ENCODE measurements at regions not wholly inside any gene's neighbourhood (a gene's known extent, or its start where the extent isn't known, plus 50 kb on each side); places are given as distances from the start of the nearest gene placed in this dataset.
"Not testable (repeated sequence)": the region's sequence is repeated elsewhere in the genome, so short reads cannot be mapped to it uniquely, and the experiment has no call there.

DNA sequence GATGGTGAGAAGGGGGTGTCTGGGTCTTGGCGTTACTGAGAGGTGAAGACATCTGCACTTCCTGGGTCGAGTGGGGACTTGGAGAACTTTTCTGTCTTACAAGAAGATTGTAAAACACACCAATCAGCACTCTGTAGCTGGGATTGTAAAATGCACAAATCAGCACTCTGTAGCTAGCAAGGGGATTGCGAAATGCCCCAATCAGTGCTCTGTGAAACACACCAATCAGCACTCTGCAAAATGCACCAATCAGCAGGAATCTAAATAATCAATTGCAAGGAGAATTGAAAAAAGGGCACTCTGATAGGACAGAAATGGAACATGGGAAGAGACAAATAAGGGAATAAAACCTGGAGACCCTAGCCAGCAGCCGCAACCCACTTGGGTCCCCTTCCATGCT is 376.1 kb upstream of the SFSWAP start:
- DNase-seq (ENCODE audit: low spot score in 2 of 2, unreplicated experiment in 2 of 2) = no peak
- Mint-ChIP-seq H3K4me3 (no peak overlapping the region), H3K36me3 (no peaks in the 10 kb centered on the region), H3K9me3 (peaks cover 6% of the 10 kb centered on the region), H3K4me1 (no peaks in the 10 kb centered on the region), H3K27me3 (ENCODE audit: low read depth) (peaks cover 22% of the 10 kb centered on the region), H3K27ac (no peak overlapping the region)
- TF ChIP-seq, protein P1, sequence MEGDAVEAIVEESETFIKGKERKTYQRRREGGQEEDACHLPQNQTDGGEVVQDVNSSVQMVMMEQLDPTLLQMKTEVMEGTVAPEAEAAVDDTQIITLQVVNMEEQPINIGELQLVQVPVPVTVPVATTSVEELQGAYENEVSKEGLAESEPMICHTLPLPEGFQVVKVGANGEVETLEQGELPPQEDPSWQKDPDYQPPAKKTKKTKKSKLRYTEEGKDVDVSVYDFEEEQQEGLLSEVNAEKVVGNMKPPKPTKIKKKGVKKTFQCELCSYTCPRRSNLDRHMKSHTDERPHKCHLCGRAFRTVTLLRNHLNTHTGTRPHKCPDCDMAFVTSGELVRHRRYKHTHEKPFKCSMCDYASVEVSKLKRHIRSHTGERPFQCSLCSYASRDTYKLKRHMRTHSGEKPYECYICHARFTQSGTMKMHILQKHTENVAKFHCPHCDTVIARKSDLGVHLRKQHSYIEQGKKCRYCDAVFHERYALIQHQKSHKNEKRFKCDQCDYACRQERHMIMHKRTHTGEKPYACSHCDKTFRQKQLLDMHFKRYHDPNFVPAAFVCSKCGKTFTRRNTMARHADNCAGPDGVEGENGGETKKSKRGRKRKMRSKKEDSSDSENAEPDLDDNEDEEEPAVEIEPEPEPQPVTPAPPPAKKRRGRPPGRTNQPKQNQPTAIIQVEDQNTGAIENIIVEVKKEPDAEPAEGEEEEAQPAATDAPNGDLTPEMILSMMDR (IDR thresholded peaks at IDR 0.05; ENCODE audit: unreplicated experiment) = no peak

DNA sequence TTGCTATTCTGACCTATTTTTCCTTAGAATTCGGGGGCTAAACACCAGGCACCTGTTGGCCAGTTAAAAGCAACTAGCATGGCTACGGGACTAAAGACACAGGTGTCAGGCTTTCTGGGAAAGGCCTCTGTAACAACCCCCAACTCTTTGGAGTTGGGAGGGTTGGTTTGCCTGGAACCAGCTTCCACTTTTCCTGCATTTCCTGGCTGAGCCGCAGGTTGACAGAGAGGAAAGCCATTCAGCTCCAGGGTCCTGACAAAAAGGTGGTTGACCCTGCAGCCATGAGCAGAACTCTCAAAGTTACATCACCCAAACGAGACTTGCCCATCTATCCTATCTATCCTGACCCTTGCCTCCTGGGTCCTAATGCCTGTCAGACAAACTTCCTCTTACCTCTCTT is 375.4 kb upstream of the SFSWAP start:
- H3K4me1 Mint-ChIP-seq = no peaks in the 10 kb centered on the region
- H3K9me3 Mint-ChIP-seq = no peaks in the 10 kb centered on the region
- no peak for DNase-seq (ENCODE audit: low spot score in 2 of 2, unreplicated experiment in 2 of 2)
- no peaks in the 10 kb centered on the region for H3K36me3 Mint-ChIP-seq
- TF ChIP-seq, protein P1 (IDR thresholded peaks at IDR 0.05; ENCODE audit: unreplicated experiment) = no peak
- no peak overlapping the region for H3K4me3 Mint-ChIP-seq
- H3K27me3 Mint-ChIP-seq (ENCODE audit: low read depth) = peaks cover 28% of the 10 kb centered on the region
- H3K27ac Mint-ChIP-seq = no peak overlapping the region

GRCh38 chr12:131337861-131338260 is 373.0 kb upstream of the SFSWAP start:
- H3K36me3 Mint-ChIP-seq; H3K27ac Mint-ChIP-seq; H3K9me3 Mint-ChIP-seq; H3K4me1 Mint-ChIP-seq; DNase-seq (ENCODE audit: low spot score in 2 of 2, unreplicated experiment in 2 of 2); H3K4me3 Mint-ChIP-seq: not testable (repeated sequence)
- peaks cover 29% of the 10 kb centered on the region for H3K27me3 Mint-ChIP-seq (ENCODE audit: low read depth)

GRCh38 chr12:131340616-131341210 is 370.2 kb upstream of the SFSWAP start:
- peaks cover 25% of the 10 kb centered on the region for H3K27me3 Mint-ChIP-seq (ENCODE audit: low read depth)
- no peaks in the 10 kb centered on the region for H3K4me1 Mint-ChIP-seq
- no peak overlapping the region for H3K4me3 Mint-ChIP-seq
- DNase-seq (ENCODE audit: low spot score in 2 of 2, unreplicated experiment in 2 of 2) = no peak
- no peaks in the 10 kb centered on the region for H3K36me3 Mint-ChIP-seq
- TF ChIP-seq, protein P1 (IDR thresholded peaks at IDR 0.05; ENCODE audit: unreplicated experiment) = no peak
- no peaks in the 10 kb centered on the region for H3K9me3 Mint-ChIP-seq
- no peak overlapping the region for H3K27ac Mint-ChIP-seq

DNA sequence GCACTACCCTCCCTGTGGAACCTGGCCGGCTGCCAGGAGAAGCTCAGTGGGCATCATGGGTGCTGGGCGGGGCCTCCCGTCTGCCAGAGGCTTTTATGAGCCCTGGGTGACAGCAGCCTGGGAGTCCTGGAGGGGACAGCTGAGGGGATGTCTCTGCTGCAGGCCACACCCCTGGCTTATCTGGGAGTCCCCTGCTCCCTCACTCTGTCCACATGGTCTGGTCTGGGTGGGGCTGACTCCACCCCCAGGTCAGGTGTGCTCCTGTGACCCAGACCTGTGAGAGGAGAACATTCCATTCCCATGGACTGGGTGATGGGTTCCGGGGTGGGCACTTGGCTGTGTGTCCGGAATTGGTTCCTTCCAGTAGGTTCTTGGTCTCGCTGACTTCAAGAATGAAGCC is 369.3 kb upstream of the SFSWAP start:
- not testable (repeated sequence) for H3K9me3 Mint-ChIP-seq; H3K4me3 Mint-ChIP-seq; H3K4me1 Mint-ChIP-seq; H3K36me3 Mint-ChIP-seq; H3K27ac Mint-ChIP-seq; DNase-seq (ENCODE audit: low spot score in 2 of 2, unreplicated experiment in 2 of 2)
- H3K27me3 Mint-ChIP-seq (ENCODE audit: low read depth) = peaks cover 24% of the 10 kb centered on the region

DNA sequence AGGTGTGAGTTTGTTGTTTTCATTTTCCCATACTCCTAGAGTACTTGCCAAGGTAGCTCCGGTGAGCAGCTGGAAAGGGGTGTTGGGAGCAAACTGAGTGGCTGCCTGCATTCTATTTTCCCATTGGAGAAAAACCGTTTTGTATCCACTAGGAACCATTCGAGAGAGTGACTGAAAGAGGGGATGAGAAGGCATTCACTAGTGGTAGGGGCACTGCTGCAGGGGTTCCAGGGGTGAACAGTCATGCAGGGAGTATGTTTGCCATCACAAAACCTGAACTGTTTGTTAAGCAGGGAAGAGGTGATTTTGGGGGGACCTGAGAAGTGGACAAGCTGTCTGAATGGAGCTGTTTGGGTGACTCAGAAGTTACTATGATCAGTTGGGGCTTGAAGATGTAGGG is 367.5 kb upstream of the SFSWAP start:
- H3K27ac Mint-ChIP-seq; H3K4me3 Mint-ChIP-seq; H3K9me3 Mint-ChIP-seq; DNase-seq (ENCODE audit: low spot score in 2 of 2, unreplicated experiment in 2 of 2); H3K4me1 Mint-ChIP-seq; H3K36me3 Mint-ChIP-seq: not testable (repeated sequence)
- H3K27me3 Mint-ChIP-seq (ENCODE audit: low read depth) = peaks cover 19% of the 10 kb centered on the region

DNA sequence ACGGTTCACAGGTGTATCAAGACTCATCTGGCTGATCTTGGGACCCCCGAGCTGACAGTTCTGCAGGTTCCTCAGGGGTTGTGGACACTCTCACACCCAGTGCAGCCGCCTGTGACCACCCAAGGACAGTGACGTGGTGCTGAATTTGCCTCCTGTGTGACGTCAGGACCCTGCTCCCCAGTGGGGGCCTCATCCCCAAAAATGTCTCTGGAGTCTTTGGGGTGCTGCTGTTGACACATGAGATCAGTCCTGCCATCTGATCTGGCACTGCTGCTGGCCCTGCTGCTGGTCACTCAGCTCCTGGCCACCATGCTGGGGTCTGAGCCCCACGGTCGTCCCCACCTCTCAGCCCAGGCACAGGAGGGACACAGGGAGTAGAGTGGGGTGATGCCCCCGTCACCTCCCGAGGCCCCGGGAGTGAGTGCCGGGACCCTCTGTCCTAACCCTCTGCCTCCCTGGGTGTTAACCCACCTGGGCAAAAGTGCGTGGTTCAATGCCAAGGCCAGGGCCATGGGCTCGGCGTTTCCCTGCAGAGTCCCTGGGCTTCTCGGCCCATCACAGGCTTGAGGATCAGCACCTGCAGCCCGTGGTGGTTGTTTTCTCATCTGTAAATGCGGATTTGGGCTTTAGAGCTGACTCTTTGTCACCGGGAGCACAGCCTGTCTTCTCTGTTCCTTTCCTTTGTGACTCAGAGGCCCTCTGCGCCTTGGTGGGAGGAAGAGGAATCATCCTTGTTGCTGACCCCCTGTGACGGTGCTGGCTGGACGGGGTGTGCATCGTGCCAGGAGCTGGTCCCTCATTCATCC is 366.0 kb upstream of the SFSWAP start:
- Mint-ChIP-seq H3K27me3 (ENCODE audit: low read depth) (peaks cover 15% of the 10 kb centered on the region), H3K4me1 (peaks cover 16% of the 10 kb centered on the region)
- H3K36me3 Mint-ChIP-seq; H3K9me3 Mint-ChIP-seq; H3K4me3 Mint-ChIP-seq; H3K27ac Mint-ChIP-seq; DNase-seq (ENCODE audit: low spot score in 2 of 2, unreplicated experiment in 2 of 2): not testable (repeated sequence)
